A673 (cell line): ENCODE measurements at regions not wholly inside any gene's neighbourhood (a gene's known extent, or its start where the extent isn't known, plus 50 kb on each side); places are given as distances from the start of the nearest gene placed in this dataset.

Experiments
- BruUV-seq: library from RNA; stranded (reverse); fragments of 400-500 nt; replicated peaks from 2 replicates; lab custom pipeline; 2021; lab: Mats Ljungman, UMichigan
- CTCF ChIA-PET: fragments of 300-600 bp; sonication (Branson Sonifier 250); formaldehyde crosslinking; loops from one replicate; lab custom pipeline; 2022; ENCODE audit warnings: antibody characterized with exemption; lab: Charles Lee
- POLR2A ChIA-PET: fragments of 300-600 bp; sonication (Branson Sonifier 250); formaldehyde crosslinking; loops from one replicate; lab custom pipeline; 2022; ENCODE audit warnings: antibody characterized with exemption; ENCODE audit not compliant: low non-redundant PET; lab: Charles Lee
- DNase-seq: peaks from one replicate; pipeline ENCODE4 v3.0.0-alpha.2; 2015; ENCODE audit warnings: low spot score
- H3K27ac ChIP-seq: fragments of 200-600 bp; sonication (generic); 2 replicates; pipeline ENCODE4 v1.5.1; 2016; ENCODE audit warnings: mixed run types, low read depth, mild to moderate bottlenecking, mixed read lengths, antibody characterized with exemption, low read length; ENCODE audit not compliant: poor library complexity, severe bottlenecking
- H3K27me3 ChIP-seq: fragments of 200-600 bp; sonication (generic); replicated peaks from 2 replicates; pipeline ENCODE4 v1.6.1; 2017; ENCODE audit warnings: mixed run types, low read depth, mild to moderate bottlenecking, mixed read lengths, antibody characterized with exemption, low read length; ENCODE audit not compliant: insufficient read depth, poor library complexity
- H3K36me3 ChIP-seq: fragments of 200-600 bp; sonication (generic); 2 replicates; pipeline ENCODE4 v1.6.1; 2016; ENCODE audit warnings: mixed run types, mild to moderate bottlenecking, mixed read lengths, antibody characterized with exemption, low read length; ENCODE audit not compliant: insufficient read depth, poor library complexity, severe bottlenecking
- H3K4me1 ChIP-seq: fragments of 200-600 bp; sonication (generic); 2 replicates; pipeline ENCODE4 v1.6.1; 2017; ENCODE audit warnings: mixed run types, mild to moderate bottlenecking, mixed read lengths, antibody characterized with exemption, low read length; ENCODE audit not compliant: insufficient read depth, poor library complexity, severe bottlenecking
- H3K4me3 ChIP-seq: fragments of 200-600 bp; sonication (generic); 2 replicates; pipeline ENCODE4 v1.5.1; 2016; ENCODE audit warnings: low read depth, mixed run types, mild to moderate bottlenecking, mixed read lengths, low read length; ENCODE audit not compliant: poor library complexity, severe bottlenecking
- H3K9me3 ChIP-seq: fragments of 200-600 bp; sonication (generic); 2 replicates; pipeline ENCODE4 v1.6.1; 2016; ENCODE audit warnings: mixed run types, low read depth, mild to moderate bottlenecking, mixed read lengths, antibody characterized with exemption, low read length; ENCODE audit not compliant: poor library complexity, severe bottlenecking
- EZH2 ChIP-seq: fragments of 200-600 bp; sonication (generic); IDR thresholded peaks from 2 replicates; pipeline ENCODE4 v1.6.1; 2017; ENCODE audit warnings: borderline replicate concordance, low read depth, mild to moderate bottlenecking, mixed read lengths, antibody characterized with exemption, low read length; ENCODE audit not compliant: poor library complexity, severe bottlenecking
- intact Hi-C: fragments of 100-400 bp; cut with micrococcal nuclease; formaldehyde crosslinking; loops from one replicate; pipeline ENCODE4 v1.10.0; 2022; ENCODE audit not compliant: unreplicated experiment
- TF ChIP-seq, protein P1 (sequence below): fragments of 300-800, 200-600 bp; sonication (generic); conservative IDR thresholded peaks from 2 replicates; pipeline ENCODE4 v1.5.1; 2017; ENCODE audit warnings: low read depth, mild to moderate bottlenecking, antibody characterized with exemption, low read length, moderate library complexity, mixed read lengths

DNA sequence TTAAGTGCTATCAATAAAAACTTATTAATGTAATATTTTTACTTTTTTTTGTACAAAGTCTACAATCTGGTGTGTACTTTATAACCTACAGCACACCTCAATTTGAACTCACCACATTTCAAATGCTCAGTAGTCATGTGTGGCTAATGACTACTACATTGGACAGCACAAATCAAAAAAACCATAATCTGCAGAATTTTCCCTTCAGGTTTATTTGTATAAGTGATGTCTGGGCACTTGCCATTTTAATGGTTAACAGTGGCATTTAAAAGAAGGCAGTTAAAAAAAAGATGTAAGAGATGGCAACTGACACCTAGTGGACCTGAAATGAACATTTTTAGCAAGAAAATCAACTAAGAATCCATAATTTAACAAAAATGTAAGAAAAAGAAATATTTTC, 124.6 kb upstream of the NRBF2 start:
- no peaks in the 10 kb centered on the region for H3K9me3 ChIP-seq
- CTCF ChIA-PET, result no interaction called here
- TF ChIP-seq EZH2, result no peak
- TF ChIP-seq, protein P1, sequence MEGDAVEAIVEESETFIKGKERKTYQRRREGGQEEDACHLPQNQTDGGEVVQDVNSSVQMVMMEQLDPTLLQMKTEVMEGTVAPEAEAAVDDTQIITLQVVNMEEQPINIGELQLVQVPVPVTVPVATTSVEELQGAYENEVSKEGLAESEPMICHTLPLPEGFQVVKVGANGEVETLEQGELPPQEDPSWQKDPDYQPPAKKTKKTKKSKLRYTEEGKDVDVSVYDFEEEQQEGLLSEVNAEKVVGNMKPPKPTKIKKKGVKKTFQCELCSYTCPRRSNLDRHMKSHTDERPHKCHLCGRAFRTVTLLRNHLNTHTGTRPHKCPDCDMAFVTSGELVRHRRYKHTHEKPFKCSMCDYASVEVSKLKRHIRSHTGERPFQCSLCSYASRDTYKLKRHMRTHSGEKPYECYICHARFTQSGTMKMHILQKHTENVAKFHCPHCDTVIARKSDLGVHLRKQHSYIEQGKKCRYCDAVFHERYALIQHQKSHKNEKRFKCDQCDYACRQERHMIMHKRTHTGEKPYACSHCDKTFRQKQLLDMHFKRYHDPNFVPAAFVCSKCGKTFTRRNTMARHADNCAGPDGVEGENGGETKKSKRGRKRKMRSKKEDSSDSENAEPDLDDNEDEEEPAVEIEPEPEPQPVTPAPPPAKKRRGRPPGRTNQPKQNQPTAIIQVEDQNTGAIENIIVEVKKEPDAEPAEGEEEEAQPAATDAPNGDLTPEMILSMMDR, result peak; percentile 14; the same call in 1 of the 2 replicates
- POLR2A ChIA-PET, result no interaction called here
- BruUV-seq, result no TSS peak
- H3K27ac ChIP-seq, result no peak overlapping the region
- intact Hi-C loops, result loop anchor here (10.0 kb wide), 1 partner anchor 394 kb away; no protein-coding TSS in a partner anchor
- no peaks in the 10 kb centered on the region for H3K36me3 ChIP-seq
- H3K27me3 ChIP-seq, result no peaks in the 10 kb centered on the region
- H3K4me1 ChIP-seq, result no peaks in the 10 kb centered on the region
- no peak for DNase-seq
- no peak overlapping the region for H3K4me3 ChIP-seq

DNA sequence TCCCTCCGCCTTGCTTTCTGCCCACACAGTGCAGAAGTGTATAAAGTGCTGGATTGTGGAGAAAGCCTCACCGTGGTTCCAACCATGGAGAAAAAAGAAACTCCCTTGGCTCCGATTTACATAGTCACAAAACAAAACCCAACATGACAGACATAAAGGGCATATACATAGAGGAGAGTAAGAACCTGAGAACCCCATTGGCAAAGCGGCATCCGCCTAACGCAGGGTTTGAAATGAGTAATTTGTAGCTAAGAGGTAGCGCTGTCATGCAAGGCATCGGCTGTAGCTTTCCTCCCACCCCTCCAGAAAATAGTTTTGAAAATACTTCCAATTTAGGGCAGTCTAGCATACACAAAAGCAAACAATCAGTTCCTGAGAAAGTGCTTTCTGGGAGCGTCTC, 126.0 kb upstream of the NRBF2 start:
- no peaks in the 10 kb centered on the region for H3K9me3 ChIP-seq
- no peaks in the 10 kb centered on the region for H3K36me3 ChIP-seq
- CTCF ChIA-PET, result no interaction called here
- H3K4me1 ChIP-seq, result no peaks in the 10 kb centered on the region
- H3K27me3 ChIP-seq, result no peaks in the 10 kb centered on the region
- intact Hi-C loops, result loop anchor here (10.0 kb wide), 1 partner anchor 392 kb away; no protein-coding TSS in a partner anchor
- BruUV-seq, result no TSS peak
- no peak for TF ChIP-seq EZH2
- TF ChIP-seq, protein P1, result no peak
- POLR2A ChIA-PET, result no interaction called here
- no peak for DNase-seq
- H3K4me3 ChIP-seq, result no peak overlapping the region
- H3K27ac ChIP-seq, result no peak overlapping the region

DNA sequence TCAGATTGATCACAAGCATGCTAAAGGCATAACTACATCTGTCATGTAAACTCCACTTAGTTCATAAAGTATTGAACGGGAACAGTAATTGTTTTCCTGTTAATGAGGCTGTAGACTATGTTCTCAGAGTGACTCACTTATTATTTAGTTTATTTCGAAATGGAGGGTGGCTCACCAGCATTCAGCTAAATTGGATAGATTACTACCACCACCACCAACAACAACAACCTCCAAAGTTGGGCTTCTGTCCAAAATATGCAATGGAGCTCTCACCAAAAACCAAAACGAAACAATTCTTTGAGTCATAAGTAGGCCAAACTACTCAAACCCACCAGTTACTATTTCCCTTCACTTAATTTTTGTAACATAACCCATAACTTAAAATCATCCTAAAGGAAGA, 127.9 kb upstream of the NRBF2 start:
- H3K27me3 ChIP-seq, result no peaks in the 10 kb centered on the region
- H3K36me3 ChIP-seq, result no peaks in the 10 kb centered on the region
- BruUV-seq, result no TSS peak
- DNase-seq, result peak; percentile 13
- intact Hi-C loops, result loop anchor here (2.0 to 10.0 kb wide), 2 partner anchors 80 to 390 kb away; no protein-coding TSS in a partner anchor
- H3K9me3 ChIP-seq, result no peaks in the 10 kb centered on the region
- no peak for TF ChIP-seq EZH2
- TF ChIP-seq, protein P1, result no peak
- H3K27ac ChIP-seq, result no peak overlapping the region
- CTCF ChIA-PET, result no interaction called here
- H3K4me3 ChIP-seq, result no peak overlapping the region
- POLR2A ChIA-PET, result interaction anchor here (0.6 kb wide), 1 partner anchor 1524 kb away, joined by 4 read pairs; no protein-coding TSS in a partner anchor
- H3K4me1 ChIP-seq, result no peaks in the 10 kb centered on the region
